AG10803 (cell line): ENCODE measurements at regions not wholly inside any gene's neighbourhood (a gene's known extent, or its start where the extent isn't known, plus 50 kb on each side); places are given as distances from the start of the nearest gene placed in this dataset.

Source experiments
- DNase-seq: peaks from one replicate; pipeline ENCODE4 v3.0.0; 2010; ENCODE audit warnings: low read depth
- H3K4me3 ChIP-seq: 2 replicates; pipeline ENCODE4 v1.5.1; 2011; ENCODE audit warnings: mild to moderate bottlenecking, low read length, control low read depth
- CTCF ChIP-seq: conservative IDR thresholded peaks from 2 replicates; pipeline ENCODE4 v1.5.1; 2011; ENCODE audit warnings: mild to moderate bottlenecking, low read length, control low read depth, inconsistent platforms

DNA sequence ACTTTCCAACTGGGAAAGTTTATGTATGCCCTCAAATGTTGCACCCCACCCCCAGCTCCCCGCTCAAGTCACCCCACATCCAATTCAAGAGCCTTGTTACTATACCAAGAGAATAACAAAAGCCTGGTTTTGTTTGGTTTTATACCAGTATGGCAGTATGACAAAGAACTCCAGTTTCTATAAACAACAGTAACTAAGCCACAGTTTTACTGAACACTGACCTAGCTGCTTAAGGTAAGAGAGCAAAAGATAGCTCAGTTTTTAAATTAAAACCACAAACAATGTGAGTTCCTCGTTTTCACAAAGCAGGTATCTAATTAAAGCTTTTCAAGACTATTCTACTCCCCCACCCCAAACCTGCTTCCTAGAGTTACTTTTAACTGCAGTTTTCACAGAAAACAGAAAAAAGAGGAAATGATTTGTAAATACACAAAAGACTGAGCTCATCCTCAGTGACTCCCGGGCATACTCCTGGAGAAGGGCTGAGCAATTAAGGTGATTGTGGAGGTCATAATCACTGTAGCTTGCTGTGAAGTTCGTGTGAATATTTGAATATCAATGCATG is 59.3 kb upstream of the LHX8 start:
- no peak for DNase-seq
- H3K4me3 ChIP-seq = no peak overlapping the region
- TF ChIP-seq CTCF = no peak

DNA sequence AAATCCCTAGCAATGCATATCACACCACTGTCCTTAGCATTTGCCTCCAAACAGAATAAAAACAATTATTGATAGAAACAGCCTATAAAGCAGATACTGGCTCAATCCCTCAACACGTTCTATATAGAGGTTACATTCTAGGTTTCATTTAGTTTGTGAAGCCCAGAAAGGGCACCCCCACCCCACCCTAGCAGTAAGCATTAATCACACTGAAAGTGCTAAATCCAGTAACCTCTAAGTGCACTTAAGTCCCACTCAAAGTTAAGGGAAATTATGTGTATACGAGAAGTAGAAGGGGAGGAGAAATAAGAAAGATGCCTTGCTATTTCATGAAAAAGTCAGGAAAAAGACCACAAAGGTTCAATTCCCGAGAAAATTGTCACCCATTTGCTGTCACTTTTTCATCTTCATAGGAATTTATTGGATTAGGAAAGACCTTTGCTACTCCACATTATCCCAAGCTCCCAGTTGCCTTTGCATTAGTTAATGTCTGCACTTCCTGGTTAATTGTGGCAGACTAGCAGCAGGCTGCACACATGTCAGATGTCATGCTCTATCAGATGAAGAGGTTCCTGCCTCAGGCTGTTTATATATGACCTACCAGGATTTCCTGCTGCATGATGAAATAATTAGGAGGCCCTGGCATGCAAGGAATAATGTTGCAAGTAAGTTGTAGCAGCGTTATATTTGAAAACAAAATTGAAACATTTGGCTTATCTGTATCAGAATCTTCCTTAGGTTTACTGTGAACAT is 54.5 kb upstream of the LHX8 start:
- no peak overlapping the region for H3K4me3 ChIP-seq
- no peak for TF ChIP-seq CTCF
- no peak for DNase-seq

DNA sequence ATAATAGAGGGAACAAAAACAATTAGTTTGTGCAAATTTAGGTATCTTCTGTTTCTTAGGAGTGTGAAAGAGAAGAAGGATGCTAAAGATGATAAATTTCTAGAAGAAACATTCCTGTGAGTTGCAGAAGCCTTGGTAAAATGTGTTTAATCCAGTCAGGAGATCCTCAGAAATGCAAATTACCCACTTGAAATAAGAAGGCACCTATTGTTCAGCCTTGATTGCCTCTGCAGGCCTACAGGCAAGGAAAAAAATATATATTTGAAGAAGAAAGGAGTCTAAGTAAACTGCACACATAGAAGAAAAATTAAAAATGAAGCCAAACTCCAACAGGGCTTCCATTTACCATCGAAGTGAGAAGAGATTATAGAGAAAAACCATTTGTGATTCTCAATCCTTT is 51.0 kb upstream of the LHX8 start:
- TF ChIP-seq CTCF = no peak
- DNase-seq = no peak
- no peak overlapping the region for H3K4me3 ChIP-seq

DNA sequence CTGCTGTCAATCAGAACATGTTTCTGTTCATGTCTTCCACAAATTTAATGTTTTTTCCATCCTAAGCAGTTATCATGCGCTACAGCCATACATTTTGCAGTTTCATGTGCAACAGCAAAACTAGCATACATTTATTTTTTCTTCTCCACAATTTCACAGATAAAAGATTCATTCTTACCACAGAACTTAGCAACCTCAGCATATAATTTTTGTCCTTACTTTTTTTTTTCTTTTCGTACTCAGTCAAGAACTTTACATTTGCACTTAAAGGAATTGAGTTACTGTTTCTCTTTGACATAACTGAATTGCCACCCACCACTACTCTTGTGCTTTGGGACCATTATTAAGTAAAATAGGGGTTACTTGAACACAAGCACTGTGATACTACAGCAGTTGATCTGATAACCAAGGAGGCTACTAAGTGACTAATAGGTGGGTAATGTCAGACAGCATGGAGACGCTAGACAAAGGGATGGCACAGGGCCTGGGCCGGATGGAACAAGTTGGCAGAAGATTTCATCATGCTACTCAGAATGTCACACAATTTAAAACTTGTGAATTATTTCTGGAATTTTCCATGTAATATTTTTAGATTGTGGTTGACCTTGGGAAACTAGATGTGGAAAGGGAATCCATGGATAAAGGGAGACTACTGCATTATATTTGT is 50.2 kb upstream of the LHX8 start:
- peak; percentile 30 for DNase-seq
- H3K4me3 ChIP-seq = no peak overlapping the region
- TF ChIP-seq CTCF = no peak
